ENCODE measurements at regions not wholly inside any gene's neighbourhood (a gene's known extent, or its start where the extent isn't known, plus 50 kb on each side); places are given as distances from the start of the nearest gene placed in this dataset.

GRCh38 chr3:16119887-16120286 lies 54.6 kb upstream of the GALNT15 start:
- peak; percentile 6 for DNase-seq

- DNase-seq, result no peak
Measured at GRCh38 chr3:16121391-16121790, 53.1 kb upstream of the GALNT15 start.

GRCh38 chr3:16122155-16122554 lies 52.3 kb upstream of the GALNT15 start:
- DNase-seq, result peak; percentile 28

GRCh38 chr3:16122661-16123060 lies 51.8 kb upstream of the GALNT15 start:
- DNase-seq, result no peak

GRCh38 chr3:16124636-16125035 lies 49.8 kb upstream of the GALNT15 start:
- no peak for DNase-seq

Measured in NCI-H446 treated with DMSO at 0.1 percent for 48 hours (cell line).